B cell (primary cell): ENCODE measurements at regions not wholly inside any gene's neighbourhood (a gene's known extent, or its start where the extent isn't known, plus 50 kb on each side); places are given as distances from the start of the nearest gene placed in this dataset.

Experiments
- ATAC-seq: fragments of 200-7000 bp; cut with Tn5 transposase; one replicate; pipeline ENCODE4 v1.10.0; 2021; ENCODE audit warnings: low read depth, mild to moderate bottlenecking, moderate number of reproducible peaks, moderate library complexity
- CTCF ChIA-PET: fragments of 350-600 bp; sonication (Branson Sonifier 250); formaldehyde crosslinking; loops from one replicate; lab custom pipeline; 2021; ENCODE audit warnings: antibody characterized with exemption, inconsistent platforms; lab: Charles Lee
- POLR2A ChIA-PET: fragments of 350-600 bp; sonication (Branson Sonifier 250); formaldehyde crosslinking; loops from one replicate; lab custom pipeline; 2021; ENCODE audit warnings: antibody characterized with exemption; lab: Charles Lee
- DNase-seq: peaks from one replicate; pipeline ENCODE4 v3.0.0; 2013
- H2AFZ ChIP-seq: 2 replicates; pipeline ENCODE4 v1.6.1; 2012; ENCODE audit warnings: mild to moderate bottlenecking, low read depth, low read length; ENCODE audit not compliant: insufficient read depth, poor library complexity, severe bottlenecking
- H3K27ac ChIP-seq, 2 donors: 1 replicate in 1 of 2; 2 replicates in 1 of 2; pipeline ENCODE4 v1.5.1; 2012 to 2013; ENCODE audit warnings: low read length in 2 of 2, mild to moderate bottlenecking in 2 of 2, moderate library complexity in 1 of 2
- H3K27me3 ChIP-seq, 4 experiments: fragments of 200-600 bp in 1 of 4; sonication (generic) in 1 of 4; replicated peaks in 1 of 4; 1 replicate in 2 of 4; 2 replicates in 2 of 4; pipeline versions ENCODE4 v1.6.1 to v1.7.0; 2013 to 2016; ENCODE audit warnings: low read length in 3 of 4, mild to moderate bottlenecking in 2 of 4, mixed read lengths in 1 of 4, moderate library complexity in 1 of 4; ENCODE audit not compliant: insufficient read depth in 4 of 4, control insufficient read depth in 3 of 4; ENCODE audit errors: control extremely low read depth in 1 of 4
- H3K36me3 ChIP-seq, 2 experiments: replicated peaks in 1 of 2; 1 replicate in 1 of 2; 2 replicates in 1 of 2; pipeline versions ENCODE4 v1.6.1 to v1.7.1; 2013; ENCODE audit warnings: low read length in 1 of 2; ENCODE audit not compliant: insufficient read depth in 2 of 2, control insufficient read depth in 1 of 2; ENCODE audit errors: control extremely low read depth in 1 of 2, extremely low read depth in 1 of 2
- H3K4me1 ChIP-seq, 2 donors: fragments of 200-600 bp in 1 of 2; sonication (generic) in 1 of 2; 1 replicate in 1 of 2; 2 replicates in 1 of 2; pipeline versions ENCODE4 v1.5.1 to v1.6.1; 2013 to 2017; ENCODE audit warnings: low read length in 2 of 2; ENCODE audit not compliant: control insufficient read depth in 2 of 2, insufficient read depth in 2 of 2
- H3K4me2 ChIP-seq: replicated peaks from 2 replicates; pipeline ENCODE3; 2012; ENCODE audit warnings: mild to moderate bottlenecking, low read depth, low read length; ENCODE audit not compliant: poor library complexity, severe bottlenecking
- H3K4me3 ChIP-seq, 5 experiments: fragments of 200-600 bp in 1 of 5; sonication (generic) in 1 of 5; 1 replicate in 3 of 5; 2 replicates in 2 of 5; pipeline versions ENCODE4 v1.5.1 to v1.7.0; 2011 to 2016; ENCODE audit warnings: low read length in 4 of 5, mild to moderate bottlenecking in 4 of 5, low read depth in 2 of 5, control low read depth in 1 of 5, moderate library complexity in 1 of 5; ENCODE audit not compliant: insufficient read depth in 1 of 5; ENCODE audit errors: control extremely low read depth in 1 of 5, extremely low read depth in 1 of 5
- H3K79me2 ChIP-seq: fragments of 200-600 bp; sonication (generic); one replicate; pipeline ENCODE4 v1.6.0; 2016; ENCODE audit warnings: low read length; ENCODE audit not compliant: control insufficient read depth, insufficient read depth
- H3K9ac ChIP-seq: fragments of 200-600 bp; sonication (generic); 2 replicates; pipeline ENCODE4 v1.6.1; 2017; ENCODE audit warnings: mild to moderate bottlenecking, low read length, moderate library complexity
- H3K9me3 ChIP-seq, 3 donors: one replicate each; pipeline versions ENCODE4 v1.6.1 to v1.7.1; 2013; ENCODE audit warnings: low read length in 2 of 3; ENCODE audit not compliant: control insufficient read depth in 2 of 3, insufficient read depth in 1 of 3; ENCODE audit errors: control extremely low read depth in 1 of 3
- H4K20me1 ChIP-seq: 2 replicates; pipeline ENCODE4 v1.6.0; 2012; ENCODE audit warnings: mild to moderate bottlenecking, low read length; ENCODE audit not compliant: insufficient read depth, control insufficient read depth, poor library complexity, severe bottlenecking
- H3K27ac Mint-ChIP-seq: one replicate; pipeline ENCODE4 v1.8.0; 2021; ENCODE audit warnings: mixed read lengths
- H3K27me3 Mint-ChIP-seq: one replicate; pipeline ENCODE4 v1.8.0; 2021; ENCODE audit warnings: mixed read lengths
- H3K4me1 Mint-ChIP-seq: one replicate; pipeline ENCODE4 v1.8.0; 2021; ENCODE audit warnings: mixed read lengths
- H3K4me3 Mint-ChIP-seq: one replicate; pipeline ENCODE4 v1.8.0; 2021; ENCODE audit warnings: mixed read lengths
- H3K9me3 Mint-ChIP-seq: one replicate; pipeline ENCODE4 v1.8.0; 2022; ENCODE audit warnings: mixed read lengths; ENCODE audit not compliant: insufficient read depth
- EZH2 ChIP-seq: IDR thresholded peaks from 2 replicates; pipeline ENCODE4 v1.6.1; 2012; ENCODE audit warnings: borderline replicate concordance, low read depth, mild to moderate bottlenecking, moderate library complexity, low read length; ENCODE audit not compliant: insufficient read depth, poor library complexity, severe bottlenecking
- WGBS: methylation state at CpG from one replicate; pipeline ENCODE4 v1.1.5; 2013; ENCODE audit warnings: missing lambda C conversion rate; ENCODE audit not compliant: insufficient coverage; 5-methylcytosine and 5-hydroxymethylcytosine counted together
- intact Hi-C: fragments of 100-400 bp; cut with micrococcal nuclease; formaldehyde crosslinking; loops from one replicate; pipeline ENCODE4 v1.10.0; 2022
- TF ChIP-seq, protein P1 (sequence below): fragments of 200-600 bp; IDR thresholded peaks from one replicate; pipeline ENCODE4 v1.8.0; 2022; ENCODE audit warnings: antibody characterized with exemption, mild to moderate bottlenecking

GRCh38 chr5:43852279-43852678 is 249.3 kb downstream of the NNT start:
- ATAC-seq: no peak
- Histone ChIP-seq H3K36me3 (no peaks in the 10 kb centered on the region), H3K9me3 (no peaks in the 10 kb centered on the region), H3K9ac (no peak overlapping the region), H3K27ac (no peak overlapping the region), H4K20me1 (no peaks in the 10 kb centered on the region), H3K79me2 (no peaks in the 10 kb centered on the region), H2AFZ (no peak overlapping the region), H3K4me3 (no peak overlapping the region), H3K27me3 (no peaks in the 10 kb centered on the region), H3K4me1 (no peaks in the 10 kb centered on the region), H3K4me2 (no peak overlapping the region)
- intact Hi-C loops: no loop called here
- Mint-ChIP-seq H3K27me3 (no peaks in the 10 kb centered on the region), H3K27ac (no peak overlapping the region), H3K9me3 (peaks cover 3% of the 10 kb centered on the region), H3K4me1 (no peaks in the 10 kb centered on the region), H3K4me3 (no peak overlapping the region)
- WGBS: 82% methylated on average over 3 of the region's 4 CpGs
- POLR2A ChIA-PET: no interaction called here
- DNase-seq: no peak
- CTCF ChIA-PET: no interaction called here
- TF ChIP-seq, protein P1, sequence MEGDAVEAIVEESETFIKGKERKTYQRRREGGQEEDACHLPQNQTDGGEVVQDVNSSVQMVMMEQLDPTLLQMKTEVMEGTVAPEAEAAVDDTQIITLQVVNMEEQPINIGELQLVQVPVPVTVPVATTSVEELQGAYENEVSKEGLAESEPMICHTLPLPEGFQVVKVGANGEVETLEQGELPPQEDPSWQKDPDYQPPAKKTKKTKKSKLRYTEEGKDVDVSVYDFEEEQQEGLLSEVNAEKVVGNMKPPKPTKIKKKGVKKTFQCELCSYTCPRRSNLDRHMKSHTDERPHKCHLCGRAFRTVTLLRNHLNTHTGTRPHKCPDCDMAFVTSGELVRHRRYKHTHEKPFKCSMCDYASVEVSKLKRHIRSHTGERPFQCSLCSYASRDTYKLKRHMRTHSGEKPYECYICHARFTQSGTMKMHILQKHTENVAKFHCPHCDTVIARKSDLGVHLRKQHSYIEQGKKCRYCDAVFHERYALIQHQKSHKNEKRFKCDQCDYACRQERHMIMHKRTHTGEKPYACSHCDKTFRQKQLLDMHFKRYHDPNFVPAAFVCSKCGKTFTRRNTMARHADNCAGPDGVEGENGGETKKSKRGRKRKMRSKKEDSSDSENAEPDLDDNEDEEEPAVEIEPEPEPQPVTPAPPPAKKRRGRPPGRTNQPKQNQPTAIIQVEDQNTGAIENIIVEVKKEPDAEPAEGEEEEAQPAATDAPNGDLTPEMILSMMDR: no peak
- no peak for TF ChIP-seq EZH2

DNA sequence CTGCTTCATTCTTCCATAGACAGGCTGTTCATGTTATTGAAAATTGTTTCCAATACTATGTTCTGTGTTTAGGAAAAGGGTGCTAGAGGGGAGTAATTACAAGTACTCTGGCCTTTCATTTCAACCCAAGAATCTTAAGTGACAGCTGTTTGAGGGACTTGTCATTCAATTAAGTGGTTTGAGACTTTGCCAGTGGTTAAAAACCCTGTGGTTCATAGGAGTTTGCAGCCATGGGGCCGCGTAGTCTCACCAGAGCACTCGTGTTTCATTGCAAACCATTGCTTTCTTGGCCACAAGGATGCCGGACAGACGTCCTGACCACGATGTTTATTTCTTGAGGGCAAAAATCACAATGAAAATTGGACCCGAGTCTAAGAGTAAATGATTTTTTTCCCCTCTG is 248.8 kb downstream of the NNT start:
- Histone ChIP-seq H3K79me2 (no peaks in the 10 kb centered on the region), H2AFZ (no peak overlapping the region), H3K27me3 (no peaks in the 10 kb centered on the region), H3K4me3 (no peak overlapping the region), H3K27ac (no peak overlapping the region), H3K4me1 (no peaks in the 10 kb centered on the region), H4K20me1 (no peaks in the 10 kb centered on the region), H3K9me3 (no peaks in the 10 kb centered on the region), H3K4me2 (no peak overlapping the region), H3K36me3 (no peaks in the 10 kb centered on the region), H3K9ac (no peak overlapping the region)
- Mint-ChIP-seq H3K27ac (no peak overlapping the region), H3K4me1 (no peaks in the 10 kb centered on the region), H3K27me3 (no peaks in the 10 kb centered on the region), H3K4me3 (no peak overlapping the region), H3K9me3 (peaks cover 3% of the 10 kb centered on the region)
- POLR2A ChIA-PET: no interaction called here
- TF ChIP-seq, protein P1: no peak
- no peak for TF ChIP-seq EZH2
- 78% methylated on average over 3 of the region's 7 CpGs for WGBS
- intact Hi-C loops: no loop called here
- DNase-seq (no peak), ATAC-seq (no peak)
- CTCF ChIA-PET: no interaction called here
